Liver (tissue), 8 donors: ENCODE measurements at regions not wholly inside any gene's neighbourhood (a gene's known extent, or its start where the extent isn't known, plus 50 kb on each side); places are given as distances from the start of the nearest gene placed in this dataset.
A peak's percentile ranks its signal among the peaks of the same experiment; 100 is the strongest.

Experiments used
- DNase-seq: peaks from one replicate; pipeline ENCODE4 v3.0.0-alpha.2; 2017; ENCODE audit warnings: low spot score
- H3K27ac ChIP-seq, 2 donors: one replicate each; pipeline ENCODE4 v1.7.0; 2013; ENCODE audit warnings: inconsistent platforms in 2 of 2, low read length in 2 of 2, control low read depth in 1 of 2, low read depth in 1 of 2, mild to moderate bottlenecking in 1 of 2
- H3K27me3 ChIP-seq, 4 donors: one replicate each; pipeline versions ENCODE4 v1.6.1 to v1.7.0; 2013; ENCODE audit warnings: low read length in 3 of 4, inconsistent platforms in 1 of 4, mild to moderate bottlenecking in 1 of 4, moderate library complexity in 1 of 4; ENCODE audit not compliant: control insufficient read depth in 4 of 4, insufficient read depth in 4 of 4
- H3K36me3 ChIP-seq, 4 donors: one replicate each; pipeline versions ENCODE4 v1.6.1 to v1.7.0; 2013; ENCODE audit warnings: low read length in 3 of 4, mild to moderate bottlenecking in 3 of 4, low read depth in 1 of 4, moderate library complexity in 1 of 4; ENCODE audit not compliant: control insufficient read depth in 4 of 4, insufficient read depth in 3 of 4
- H3K4me1 ChIP-seq, 4 donors: one replicate each; pipeline versions ENCODE4 v1.6.1 to v1.7.0; 2013; ENCODE audit warnings: low read length in 3 of 4, mild to moderate bottlenecking in 3 of 4, moderate library complexity in 1 of 4; ENCODE audit not compliant: control insufficient read depth in 4 of 4, insufficient read depth in 4 of 4
- H3K4me3 ChIP-seq, 3 donors: one replicate each; pipeline versions ENCODE4 v1.6.1 to v1.7.0; 2013; ENCODE audit warnings: low read length in 3 of 3, control low read depth in 1 of 3, low read depth in 1 of 3, mild to moderate bottlenecking in 1 of 3
- H3K9ac ChIP-seq, 2 donors: one replicate each; pipeline ENCODE4 v1.7.0; 2013; ENCODE audit warnings: low read length in 2 of 2, mild to moderate bottlenecking in 2 of 2, moderate library complexity in 2 of 2, control low read depth in 1 of 2, low read depth in 1 of 2
- H3K9me3 ChIP-seq, 4 donors: one replicate each; pipeline versions ENCODE4 v1.6.1 to v1.7.0; 2013; ENCODE audit warnings: low read length in 3 of 4; ENCODE audit not compliant: control insufficient read depth in 4 of 4
- CTCF ChIP-seq: fragments of 150-350 bp; IDR thresholded peaks from 2 replicates; pipeline ENCODE4 v1.5.1; 2017; ENCODE audit warnings: improper control_type of control experiment, low read depth, low read length; ENCODE audit not compliant: missing input control
- EGR1 ChIP-seq, 2 donors: IDR thresholded peaks; 2 replicates each; pipeline ENCODE4 v1.6.1; 2016 to 2018; ENCODE audit warnings: antibody characterized with exemption in 2 of 2, low read depth in 2 of 2
- FOXA1 ChIP-seq: IDR thresholded peaks from 2 replicates; pipeline ENCODE4 v1.6.1; 2016; ENCODE audit warnings: antibody characterized with exemption
- FOXA2 ChIP-seq: IDR thresholded peaks from 2 replicates; pipeline ENCODE4 v1.6.1; 2016; ENCODE audit warnings: antibody characterized with exemption
- HNF4A ChIP-seq, 2 donors: conservative IDR thresholded peaks; 2 replicates each; pipeline ENCODE4 v1.6.1; 2016; ENCODE audit warnings: antibody characterized with exemption in 2 of 2, mild to moderate bottlenecking in 2 of 2
- NR2F2 ChIP-seq: IDR thresholded peaks from 2 replicates; pipeline ENCODE4 v1.6.1; 2016; ENCODE audit warnings: antibody characterized with exemption
- RXRA ChIP-seq, 2 donors: IDR thresholded peaks; 2 replicates each; pipeline ENCODE4 v1.6.1; 2017 to 2018; ENCODE audit warnings: antibody characterized with exemption in 2 of 2, mild to moderate bottlenecking in 1 of 2
- SP1 ChIP-seq: IDR thresholded peaks from 2 replicates; pipeline ENCODE4 v1.6.1; 2018; ENCODE audit warnings: antibody characterized with exemption, mild to moderate bottlenecking
- WGBS: extraction: QIAGEN DNeasy Blood & Tissue Kit; methylation state at CpG from one replicate; pipeline ENCODE4 v1.1.7; 2013; 5-methylcytosine and 5-hydroxymethylcytosine counted together
- TF ChIP-seq, protein P1 (sequence below): IDR thresholded peaks from 2 replicates; pipeline ENCODE4 v1.6.1; 2016; ENCODE audit warnings: antibody characterized with exemption, mild to moderate bottlenecking
- donor health status: healthy.
- donor health status: healthy.
- donor health status: healthy.
- donor health status: healthy.
- donor health status: healthy.

GRCh38 chr12:94716339-94716738 is 66.0 kb upstream of the TMCC3 start:
- H3K27me3 ChIP-seq = no peaks in the 10 kb centered on the region
- H3K4me1 ChIP-seq = no peaks in the 10 kb centered on the region
- H3K9me3 ChIP-seq = no peaks in the 10 kb centered on the region
- 85% methylated on average over 6 of the region's 6 CpGs for WGBS
- no peak overlapping the region for H3K9ac ChIP-seq
- H3K27ac ChIP-seq = no peak overlapping the region
- H3K4me3 ChIP-seq = no peak overlapping the region
- no peak for TF ChIP-seq NR2F2
- DNase-seq = no peak
- H3K36me3 ChIP-seq = no peaks in the 10 kb centered on the region

- Histone ChIP-seq H3K4me3 (no peak overlapping the region), H3K27me3 (no peaks in the 10 kb centered on the region), H3K36me3 (no peaks in the 10 kb centered on the region), H3K27ac (no peak overlapping the region), H3K9me3 (no peaks in the 10 kb centered on the region), H3K9ac (no peak overlapping the region), H3K4me1 (no peaks in the 10 kb centered on the region)
- WGBS = 90% methylated on average over 6 of the region's 6 CpGs
- no peak for DNase-seq
- no peak for TF ChIP-seq CTCF
- no peak for TF ChIP-seq EGR1 (IDR thresholded peaks at IDR 0.05; ENCODE audit: low read depth in 2 of 2)
Measured at GRCh38 chr12:94714378-94715114, 64.2 kb upstream of the TMCC3 start.

DNA sequence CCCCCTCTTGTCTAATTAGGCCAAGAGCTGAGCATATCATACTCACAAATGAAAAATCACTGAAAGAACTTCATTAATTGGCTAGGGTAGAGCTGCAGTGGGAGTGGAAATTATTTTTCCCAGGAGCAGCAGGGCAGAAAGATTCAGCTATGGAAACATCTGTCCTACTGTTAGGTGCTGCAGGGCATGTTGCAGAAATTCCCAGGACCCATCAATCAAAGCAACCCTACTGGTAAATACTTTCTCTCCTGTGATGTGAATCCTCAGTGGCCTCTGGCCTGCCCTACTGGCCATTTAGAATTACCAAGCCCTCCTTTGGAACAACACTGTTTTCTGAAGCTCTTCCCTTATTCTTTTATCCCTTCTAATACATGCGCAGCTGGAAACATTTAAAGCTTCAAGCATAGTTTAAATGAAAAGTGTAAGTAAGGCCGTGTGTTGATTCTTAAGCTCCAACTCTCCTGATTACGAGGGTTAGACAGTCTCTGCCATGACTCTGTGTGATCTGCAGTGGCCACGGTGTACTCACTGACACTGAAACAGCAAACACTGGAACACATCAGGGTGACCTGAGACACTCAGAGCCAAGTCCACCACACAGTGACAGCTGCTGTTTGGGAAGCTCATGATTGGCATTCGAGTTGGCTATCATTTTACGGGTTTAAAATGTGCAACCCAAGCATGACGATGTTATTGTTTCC is 62.6 kb upstream of the TMCC3 start:
- no peak for DNase-seq
- WGBS = 64% methylated on average over 7 of the region's 7 CpGs

More for the DNA sequence above, 62.6 kb upstream of the TMCC3 start:
- TF ChIP-seq, protein P1, sequence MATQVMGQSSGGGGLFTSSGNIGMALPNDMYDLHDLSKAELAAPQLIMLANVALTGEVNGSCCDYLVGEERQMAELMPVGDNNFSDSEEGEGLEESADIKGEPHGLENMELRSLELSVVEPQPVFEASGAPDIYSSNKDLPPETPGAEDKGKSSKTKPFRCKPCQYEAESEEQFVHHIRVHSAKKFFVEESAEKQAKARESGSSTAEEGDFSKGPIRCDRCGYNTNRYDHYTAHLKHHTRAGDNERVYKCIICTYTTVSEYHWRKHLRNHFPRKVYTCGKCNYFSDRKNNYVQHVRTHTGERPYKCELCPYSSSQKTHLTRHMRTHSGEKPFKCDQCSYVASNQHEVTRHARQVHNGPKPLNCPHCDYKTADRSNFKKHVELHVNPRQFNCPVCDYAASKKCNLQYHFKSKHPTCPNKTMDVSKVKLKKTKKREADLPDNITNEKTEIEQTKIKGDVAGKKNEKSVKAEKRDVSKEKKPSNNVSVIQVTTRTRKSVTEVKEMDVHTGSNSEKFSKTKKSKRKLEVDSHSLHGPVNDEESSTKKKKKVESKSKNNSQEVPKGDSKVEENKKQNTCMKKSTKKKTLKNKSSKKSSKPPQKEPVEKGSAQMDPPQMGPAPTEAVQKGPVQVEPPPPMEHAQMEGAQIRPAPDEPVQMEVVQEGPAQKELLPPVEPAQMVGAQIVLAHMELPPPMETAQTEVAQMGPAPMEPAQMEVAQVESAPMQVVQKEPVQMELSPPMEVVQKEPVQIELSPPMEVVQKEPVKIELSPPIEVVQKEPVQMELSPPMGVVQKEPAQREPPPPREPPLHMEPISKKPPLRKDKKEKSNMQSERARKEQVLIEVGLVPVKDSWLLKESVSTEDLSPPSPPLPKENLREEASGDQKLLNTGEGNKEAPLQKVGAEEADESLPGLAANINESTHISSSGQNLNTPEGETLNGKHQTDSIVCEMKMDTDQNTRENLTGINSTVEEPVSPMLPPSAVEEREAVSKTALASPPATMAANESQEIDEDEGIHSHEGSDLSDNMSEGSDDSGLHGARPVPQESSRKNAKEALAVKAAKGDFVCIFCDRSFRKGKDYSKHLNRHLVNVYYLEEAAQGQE = no peak
- peak in 1 of 2 donors; percentile 78 for TF ChIP-seq HNF4A (conservative IDR thresholded peaks at IDR 0.05)
- peak in 1 of 2 donors; percentile 31 for TF ChIP-seq RXRA (IDR thresholded peaks at IDR 0.05)
- TF ChIP-seq SP1 = no peak
- no peak for TF ChIP-seq FOXA2
- TF ChIP-seq FOXA1 = no peak
- Histone ChIP-seq H3K36me3 (no peaks in the 10 kb centered on the region), H3K9ac (no peak overlapping the region), H3K27ac (no peak overlapping the region), H3K9me3 (no peaks in the 10 kb centered on the region), H3K4me1 (no peaks in the 10 kb centered on the region), H3K4me3 (no peak overlapping the region), H3K27me3 (no peaks in the 10 kb centered on the region)
